ENCODE measurements at regions not wholly inside any gene's neighbourhood (a gene's known extent, or its start where the extent isn't known, plus 50 kb on each side); places are given as distances from the start of the nearest gene placed in this dataset.

DNA sequence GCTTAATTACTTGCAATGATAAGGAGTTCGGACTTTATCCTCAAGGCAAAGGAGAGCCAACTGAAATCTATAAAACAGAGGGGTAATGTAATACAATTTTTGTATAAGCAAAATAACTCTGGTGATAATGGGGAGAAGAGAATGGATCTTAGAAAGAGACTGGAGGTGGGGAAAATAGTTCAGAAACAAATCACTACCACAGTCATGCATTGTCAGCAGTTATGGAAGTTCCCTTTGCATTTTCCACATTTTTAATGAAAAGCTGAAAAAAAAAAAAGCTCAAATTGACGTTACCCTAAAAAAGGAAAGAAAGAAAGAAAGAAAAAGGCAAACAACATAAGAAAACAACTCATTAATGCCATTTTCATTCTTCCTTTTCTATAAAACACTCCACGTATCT lies 337.6 kb upstream of the HSF2 start:
- ChIA-PET SMC1A (ENCODE audit: uncharacterized antibody, unreplicated experiment) (no interaction called here), RAD21 (ENCODE audit: unreplicated experiment) (no interaction called here), POLR2A (interaction anchor here (0.6 kb wide), 1 partner anchor 19 kb away, joined by 4 read pairs; no protein-coding TSS in a partner anchor), CTCF (interaction anchor here (1.3 kb wide), 1 partner anchor 16 kb away, joined by 3 read pairs; no protein-coding TSS in a partner anchor)
- FAIRE-seq: no peak
- H3K4me1 ChIP-seq (ENCODE audit: control insufficient read depth, insufficient read depth, low read length): no peaks in the 10 kb centered on the region
- H3K79me2 ChIP-seq (ENCODE audit: control insufficient read depth, insufficient read depth, low read length): no peaks in the 10 kb centered on the region
- TF ChIP-seq HDGF (IDR thresholded peaks at IDR 0.05) (no peak), CHD4 (IDR thresholded peaks at IDR 0.05) (no peak), CBX3 (IDR thresholded peaks at IDR 0.05; ENCODE audit: borderline replicate concordance, low read depth) (no peak), ETV6 (conservative IDR thresholded peaks at IDR 0.05 in 1 of 2, IDR thresholded peaks at IDR 0.05 in 1 of 2; ENCODE audit: borderline replicate concordance in 1 of 2, low read depth in 1 of 2) (no peak), TAF1 (IDR thresholded peaks at IDR 0.05; ENCODE audit: borderline replicate concordance, low read depth, low read length) (no peak), SMAD5 (IDR thresholded peaks at IDR 0.05; ENCODE audit: low read depth) (no peak), SUZ12 (IDR thresholded peaks at IDR 0.05; ENCODE audit: unreplicated experiment) (no peak), ZNF622 (IDR thresholded peaks at IDR 0.05) (no peak)
- TF ChIP-seq, protein P1, sequence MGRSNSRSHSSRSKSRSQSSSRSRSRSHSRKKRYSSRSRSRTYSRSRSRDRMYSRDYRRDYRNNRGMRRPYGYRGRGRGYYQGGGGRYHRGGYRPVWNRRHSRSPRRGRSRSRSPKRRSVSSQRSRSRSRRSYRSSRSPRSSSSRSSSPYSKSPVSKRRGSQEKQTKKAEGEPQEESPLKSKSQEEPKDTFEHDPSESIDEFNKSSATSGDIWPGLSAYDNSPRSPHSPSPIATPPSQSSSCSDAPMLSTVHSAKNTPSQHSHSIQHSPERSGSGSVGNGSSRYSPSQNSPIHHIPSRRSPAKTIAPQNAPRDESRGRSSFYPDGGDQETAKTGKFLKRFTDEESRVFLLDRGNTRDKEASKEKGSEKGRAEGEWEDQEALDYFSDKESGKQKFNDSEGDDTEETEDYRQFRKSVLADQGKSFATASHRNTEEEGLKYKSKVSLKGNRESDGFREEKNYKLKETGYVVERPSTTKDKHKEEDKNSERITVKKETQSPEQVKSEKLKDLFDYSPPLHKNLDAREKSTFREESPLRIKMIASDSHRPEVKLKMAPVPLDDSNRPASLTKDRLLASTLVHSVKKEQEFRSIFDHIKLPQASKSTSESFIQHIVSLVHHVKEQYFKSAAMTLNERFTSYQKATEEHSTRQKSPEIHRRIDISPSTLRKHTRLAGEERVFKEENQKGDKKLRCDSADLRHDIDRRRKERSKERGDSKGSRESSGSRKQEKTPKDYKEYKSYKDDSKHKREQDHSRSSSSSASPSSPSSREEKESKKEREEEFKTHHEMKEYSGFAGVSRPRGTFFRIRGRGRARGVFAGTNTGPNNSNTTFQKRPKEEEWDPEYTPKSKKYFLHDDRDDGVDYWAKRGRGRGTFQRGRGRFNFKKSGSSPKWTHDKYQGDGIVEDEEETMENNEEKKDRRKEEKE (IDR thresholded peaks at IDR 0.05): no peak
- in situ Hi-C loops (cut with MboI) (no loop called here), intact Hi-C loops (cut with micrococcal nuclease; ENCODE audit: unreplicated experiment) (no loop called here)
- WGBS (ENCODE audit: insufficient coverage, insufficient replicate concordance, low lambda C conversion rate, missing lambda C conversion rate): 7% methylated on average over 3 of the region's 3 CpGs
- no peaks in the 10 kb centered on the region for H3K9me3 ChIP-seq (replicated peaks; ENCODE audit: control insufficient read depth, insufficient read depth, low read length)
- no TSS peak for BruUV-seq (replicated peaks)
- no peak overlapping the region for H3K4me3 ChIP-seq
- no peak overlapping the region for H3K4me2 ChIP-seq (ENCODE audit: control insufficient read depth, insufficient read depth)
- no peaks in the 10 kb centered on the region for H3K27me3 ChIP-seq (replicated peaks in 1 of 2; ENCODE audit: control insufficient read depth in 2 of 2, insufficient read depth in 2 of 2, low read length in 1 of 2)
- no peak overlapping the region for H2AFZ ChIP-seq (ENCODE audit: control insufficient read depth, low read depth, low read length)
- H4K20me1 ChIP-seq (ENCODE audit: control insufficient read depth, insufficient read depth): no peaks in the 10 kb centered on the region
- H3K27ac ChIP-seq (ENCODE audit: control insufficient read depth, insufficient read depth): no peak overlapping the region
- H3K36me3 ChIP-seq (ENCODE audit: control insufficient read depth in 2 of 2, insufficient read depth in 2 of 2, low read length in 1 of 2): no peaks in the 10 kb centered on the region
- no peak for DNase-seq (ENCODE audit: low read depth, low spot score)
- ATAC-seq: no peak
- H3K9ac ChIP-seq (ENCODE audit: control insufficient read depth, insufficient read depth, low read length): no peak overlapping the region

Data from GM12878 (cell line).